ENCODE measurements at regions not wholly inside any gene's neighbourhood (a gene's known extent, or its start where the extent isn't known, plus 50 kb on each side); places are given as distances from the start of the nearest gene placed in this dataset.

DNA sequence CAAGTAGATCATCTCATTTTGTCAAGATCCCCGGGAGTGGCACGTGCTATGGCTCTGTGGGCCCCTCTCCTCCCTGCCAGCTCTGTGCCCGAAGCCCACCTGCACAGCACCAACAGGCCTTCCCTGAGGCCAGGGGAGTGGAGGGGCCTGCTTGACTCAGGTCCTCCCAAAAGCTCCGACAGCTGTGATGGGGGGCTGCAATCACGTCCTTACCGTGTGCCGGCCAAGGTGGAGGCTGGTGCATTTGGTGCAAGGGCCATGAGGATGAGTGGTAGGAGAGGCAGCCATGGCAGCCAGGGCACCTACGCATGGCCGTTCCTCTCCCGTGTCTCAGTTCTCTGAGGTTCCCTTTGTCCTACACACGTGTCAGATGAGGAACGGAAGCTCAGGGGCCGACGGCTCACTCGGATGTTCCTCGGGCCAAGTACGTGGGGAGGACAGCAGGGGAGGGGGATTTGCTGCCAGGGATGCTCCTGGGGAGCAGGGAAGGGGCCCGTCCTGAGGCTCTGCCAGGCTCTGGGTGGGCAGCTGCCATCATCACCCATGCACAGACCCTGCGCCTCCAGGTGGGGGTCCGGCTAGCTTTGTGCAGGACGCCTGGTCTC is 95.8 kb downstream of the HMX1 start:
- H3K4me1 ChIP-seq (ENCODE audit: control insufficient read depth in 1 of 2, insufficient read depth in 2 of 2, low read length in 2 of 2) = no peaks in the 10 kb centered on the region
- 91% methylated on average over 18 of the region's 21 CpGs for WGBS (ENCODE audit: insufficient coverage)
- TF ChIP-seq, protein P1, sequence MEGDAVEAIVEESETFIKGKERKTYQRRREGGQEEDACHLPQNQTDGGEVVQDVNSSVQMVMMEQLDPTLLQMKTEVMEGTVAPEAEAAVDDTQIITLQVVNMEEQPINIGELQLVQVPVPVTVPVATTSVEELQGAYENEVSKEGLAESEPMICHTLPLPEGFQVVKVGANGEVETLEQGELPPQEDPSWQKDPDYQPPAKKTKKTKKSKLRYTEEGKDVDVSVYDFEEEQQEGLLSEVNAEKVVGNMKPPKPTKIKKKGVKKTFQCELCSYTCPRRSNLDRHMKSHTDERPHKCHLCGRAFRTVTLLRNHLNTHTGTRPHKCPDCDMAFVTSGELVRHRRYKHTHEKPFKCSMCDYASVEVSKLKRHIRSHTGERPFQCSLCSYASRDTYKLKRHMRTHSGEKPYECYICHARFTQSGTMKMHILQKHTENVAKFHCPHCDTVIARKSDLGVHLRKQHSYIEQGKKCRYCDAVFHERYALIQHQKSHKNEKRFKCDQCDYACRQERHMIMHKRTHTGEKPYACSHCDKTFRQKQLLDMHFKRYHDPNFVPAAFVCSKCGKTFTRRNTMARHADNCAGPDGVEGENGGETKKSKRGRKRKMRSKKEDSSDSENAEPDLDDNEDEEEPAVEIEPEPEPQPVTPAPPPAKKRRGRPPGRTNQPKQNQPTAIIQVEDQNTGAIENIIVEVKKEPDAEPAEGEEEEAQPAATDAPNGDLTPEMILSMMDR (IDR thresholded peaks at IDR 0.05) = no peak
- H3K4me2 ChIP-seq (replicated peaks; ENCODE audit: extremely low read depth, low read length, poor library complexity, severe bottlenecking) = no peak overlapping the region
- H3K27me3 ChIP-seq (ENCODE audit: control insufficient read depth in 2 of 2, insufficient read depth in 2 of 2, low read length in 2 of 2) = no peaks in the 10 kb centered on the region
- Mint-ChIP-seq H3K4me3 (no peak overlapping the region), H3K4me1 (no peaks in the 10 kb centered on the region), H3K36me3 (no peaks in the 10 kb centered on the region), H3K9me3 (peaks cover 0 to 3% (median 0%) of the 10 kb centered on the region in 7 donors), H3K27ac (no peak overlapping the region), H3K27me3 (ENCODE audit: low read depth in 3 of 3) (peaks cover 0 to 2% (median 2%) of the 10 kb centered on the region in 3 donors)
- H3K4me3 ChIP-seq (replicated peaks in 1 of 3; ENCODE audit: low read depth in 2 of 3, low read length in 3 of 3) = no peak overlapping the region
- no peaks in the 10 kb centered on the region for H3K79me2 ChIP-seq (ENCODE audit: insufficient read depth, low read length)
- no peaks in the 10 kb centered on the region for H3K9me3 ChIP-seq (replicated peaks in 1 of 2; ENCODE audit: control insufficient read depth in 1 of 2, insufficient read depth in 1 of 2, low read length in 2 of 2)
- intact Hi-C loops (cut with micrococcal nuclease) = no loop called here
- H4K20me1 ChIP-seq (ENCODE audit: insufficient read depth, low read length) = no peaks in the 10 kb centered on the region
- H2AFZ ChIP-seq (ENCODE audit: insufficient read depth, low read depth, low read length, poor library complexity, severe bottlenecking) = no peak overlapping the region
- H3K9ac ChIP-seq (ENCODE audit: insufficient read depth, low read length, poor library complexity, severe bottlenecking) = no peak overlapping the region
- no peaks in the 10 kb centered on the region for H3K36me3 ChIP-seq (replicated peaks in 1 of 2; ENCODE audit: control insufficient read depth in 1 of 2, insufficient read depth in 2 of 2, low read length in 2 of 2)
- no peak for DNase-seq
- no peak overlapping the region for H3K27ac ChIP-seq (ENCODE audit: low read depth in 1 of 2, low read length in 2 of 2)

DNA sequence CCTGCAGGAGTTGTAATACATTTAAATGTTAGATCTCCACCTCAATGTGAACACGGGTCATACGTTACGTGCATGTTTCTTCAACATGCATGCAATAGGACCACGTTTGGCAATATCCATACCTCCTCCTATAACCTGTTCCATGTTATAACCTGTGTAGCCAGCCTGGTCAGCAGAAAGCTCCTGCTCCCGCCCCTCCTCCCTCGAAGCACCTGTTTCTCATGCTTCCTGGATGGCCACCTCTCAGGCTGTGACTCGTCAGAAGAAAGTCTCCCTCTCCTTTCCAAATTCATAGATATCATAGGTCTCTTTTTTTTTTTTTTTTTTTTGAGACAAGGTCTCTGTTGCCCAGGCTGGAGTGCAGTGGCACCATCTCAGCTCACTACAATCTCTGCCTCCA is 96.5 kb downstream of the HMX1 start:
- no peaks in the 10 kb centered on the region for H3K79me2 ChIP-seq (ENCODE audit: insufficient read depth, low read length)
- Mint-ChIP-seq H3K27me3 (ENCODE audit: low read depth in 3 of 3) (peaks cover 0 to 4% (median 2%) of the 10 kb centered on the region in 3 donors), H3K4me1 (no peaks in the 10 kb centered on the region), H3K9me3 (peaks cover 0 to 3% (median 0%) of the 10 kb centered on the region in 7 donors), H3K27ac (no peak overlapping the region), H3K4me3 (no peak overlapping the region), H3K36me3 (no peaks in the 10 kb centered on the region)
- intact Hi-C loops (cut with micrococcal nuclease) = no loop called here
- TF ChIP-seq, protein P1 (IDR thresholded peaks at IDR 0.05) = no peak
- no peak overlapping the region for H2AFZ ChIP-seq (ENCODE audit: insufficient read depth, low read depth, low read length, poor library complexity, severe bottlenecking)
- no peak for DNase-seq
- H4K20me1 ChIP-seq (ENCODE audit: insufficient read depth, low read length) = no peaks in the 10 kb centered on the region
- H3K4me2 ChIP-seq (replicated peaks; ENCODE audit: extremely low read depth, low read length, poor library complexity, severe bottlenecking) = no peak overlapping the region
- H3K4me3 ChIP-seq (replicated peaks in 1 of 3; ENCODE audit: low read depth in 2 of 3, low read length in 3 of 3) = no peak overlapping the region
- no peaks in the 10 kb centered on the region for H3K36me3 ChIP-seq (replicated peaks in 1 of 2; ENCODE audit: control insufficient read depth in 1 of 2, insufficient read depth in 2 of 2, low read length in 2 of 2)
- H3K27me3 ChIP-seq (ENCODE audit: control insufficient read depth in 2 of 2, insufficient read depth in 2 of 2, low read length in 2 of 2) = no peaks in the 10 kb centered on the region
- no peaks in the 10 kb centered on the region for H3K4me1 ChIP-seq (ENCODE audit: control insufficient read depth in 1 of 2, insufficient read depth in 2 of 2, low read length in 2 of 2)
- no peak overlapping the region for H3K9ac ChIP-seq (ENCODE audit: insufficient read depth, low read length, poor library complexity, severe bottlenecking)
- no peak overlapping the region for H3K27ac ChIP-seq (ENCODE audit: low read depth in 1 of 2, low read length in 2 of 2)
- WGBS (ENCODE audit: insufficient coverage) = 86% methylated on average over 6 of the region's 7 CpGs
- H3K9me3 ChIP-seq (replicated peaks in 1 of 2; ENCODE audit: control insufficient read depth in 1 of 2, insufficient read depth in 1 of 2, low read length in 2 of 2) = no peaks in the 10 kb centered on the region
